Smooth muscle cell (in vitro differentiated cells): ENCODE measurements at regions not wholly inside any gene's neighbourhood (a gene's known extent, or its start where the extent isn't known, plus 50 kb on each side); places are given as distances from the start of the nearest gene placed in this dataset.

ENCODE experiments used
- DNase-seq: peaks from one replicate; lab custom pipeline; 2025; ENCODE audit not compliant: unreplicated experiment; lab: John Stamatoyannopoulos, UW
- H2AFZ ChIP-seq: fragments of 200-600 bp; sonication (generic); 2 replicates; pipeline ENCODE4 v1.6.0; 2016; ENCODE audit warnings: antibody characterized with exemption, low read depth, mild to moderate bottlenecking
- H3F3A ChIP-seq: fragments of 200-600 bp; sonication (generic); 2 replicates; pipeline ENCODE4 v1.6.0; 2017; ENCODE audit warnings: antibody characterized with exemption, low read depth
- H3K27ac ChIP-seq: fragments of 200-600 bp; sonication (generic); 2 replicates; pipeline ENCODE4 v1.5.1; 2016; ENCODE audit warnings: low read depth, mild to moderate bottlenecking
- H3K27me3 ChIP-seq: fragments of 200-600 bp; sonication (generic); 2 replicates; pipeline ENCODE4 v1.6.1; 2016; ENCODE audit warnings: low read depth, mild to moderate bottlenecking
- H3K36me3 ChIP-seq: fragments of 200-600 bp; sonication (generic); 2 replicates; pipeline ENCODE4 v1.5.1; 2016; ENCODE audit warnings: low read depth
- H3K4me1 ChIP-seq: fragments of 200-600 bp; sonication (generic); 2 replicates; pipeline ENCODE4 v1.5.1; 2016; ENCODE audit warnings: low read depth
- H3K4me2 ChIP-seq: fragments of 200-600 bp; sonication (generic); 2 replicates; pipeline ENCODE4 v1.6.0; 2016; ENCODE audit warnings: mild to moderate bottlenecking
- H3K4me3 ChIP-seq: fragments of 200-600 bp; sonication (generic); 2 replicates; pipeline ENCODE4 v1.5.1; 2016; ENCODE audit warnings: mild to moderate bottlenecking
- H3K79me2 ChIP-seq: fragments of 200-600 bp; sonication (generic); 2 replicates; pipeline ENCODE4 v1.6.0; 2016; ENCODE audit warnings: low read depth, mild to moderate bottlenecking
- H3K9ac ChIP-seq: fragments of 200-600 bp; sonication (generic); 2 replicates; pipeline ENCODE4 v1.6.0; 2016; ENCODE audit warnings: low read depth
- H3K9me3 ChIP-seq: fragments of 200-600 bp; sonication (generic); replicated peaks from 2 replicates; pipeline ENCODE4 v1.5.1; 2016; ENCODE audit warnings: low read depth
- H4K20me1 ChIP-seq: fragments of 200-600 bp; sonication (generic); 2 replicates; pipeline ENCODE4 v1.6.0; 2016; ENCODE audit warnings: low read depth
- CTCF ChIP-seq: fragments of 200-600 bp; sonication (generic); IDR thresholded peaks from 2 replicates; pipeline ENCODE4 v1.5.1; 2017; ENCODE audit warnings: borderline replicate concordance, mild to moderate bottlenecking, antibody characterized with exemption; ENCODE audit not compliant: insufficient read depth, poor library complexity, severe bottlenecking
- WGBS: methylation state at CpG from one replicate; pipeline ENCODE4 v1.1.7; 2016; ENCODE audit warnings: low lambda C conversion rate; 5-methylcytosine and 5-hydroxymethylcytosine counted together

DNA sequence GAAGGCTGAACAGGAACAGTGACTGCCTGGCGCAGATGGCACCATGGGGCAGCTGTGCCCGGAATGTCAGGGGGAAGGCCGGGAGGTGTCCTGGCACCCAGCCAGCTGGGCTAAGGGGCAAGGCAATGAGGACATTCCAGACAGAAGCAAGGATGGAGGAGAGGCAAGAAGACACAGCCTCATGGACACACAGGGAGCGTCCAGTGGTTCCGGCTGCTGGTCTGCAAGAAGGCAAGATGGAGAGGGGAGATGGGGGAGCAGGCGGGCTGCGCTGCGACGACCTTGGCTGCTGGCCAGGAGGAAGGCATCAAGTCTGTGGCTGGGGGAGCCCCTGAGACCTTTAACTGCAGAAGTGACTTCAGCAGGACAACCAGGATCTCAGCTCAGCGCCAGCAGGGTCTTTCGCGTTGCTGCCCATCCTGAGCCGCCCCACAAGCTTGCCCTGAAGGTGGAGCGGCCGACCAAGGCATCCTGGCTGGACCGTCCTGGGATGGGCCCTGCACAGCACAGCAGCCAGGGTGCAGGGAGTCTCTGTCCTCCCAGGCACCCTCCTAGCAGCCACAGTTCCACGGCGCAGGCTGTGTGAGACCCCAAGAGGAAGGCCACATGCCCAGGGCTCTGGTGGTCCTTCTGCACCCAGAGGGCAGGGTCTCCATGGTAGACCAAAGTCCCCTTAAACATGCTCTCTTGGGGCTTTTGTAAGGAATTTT is 531.7 kb downstream of the BRD1 start:
- Histone ChIP-seq H3K9me3 (no peaks in the 10 kb centered on the region), H3K27ac (no peak overlapping the region), H4K20me1 (no peaks in the 10 kb centered on the region), H3K4me3 (no peak overlapping the region), H3K4me2 (no peak overlapping the region), H3K4me1 (no peaks in the 10 kb centered on the region), H3K36me3 (no peaks in the 10 kb centered on the region), H2AFZ (no peak overlapping the region), H3F3A (no peaks in the 10 kb centered on the region), H3K79me2 (no peaks in the 10 kb centered on the region), H3K27me3 (no peaks in the 10 kb centered on the region), H3K9ac (no peak overlapping the region)
- WGBS: 92% methylated on average over 14 of the region's 18 CpGs
- DNase-seq: no peak
- TF ChIP-seq CTCF: no peak

- WGBS: 95% methylated on average over 5 of the region's 5 CpGs
- Histone ChIP-seq H3K36me3 (no peaks in the 10 kb centered on the region), H3K4me2 (no peak overlapping the region), H3K27me3 (no peaks in the 10 kb centered on the region), H3K79me2 (no peaks in the 10 kb centered on the region), H3K9ac (no peak overlapping the region), H2AFZ (no peak overlapping the region), H3K4me3 (no peak overlapping the region), H3K27ac (no peak overlapping the region), H3K4me1 (no peaks in the 10 kb centered on the region), H3F3A (no peaks in the 10 kb centered on the region), H3K9me3 (no peaks in the 10 kb centered on the region), H4K20me1 (no peaks in the 10 kb centered on the region)
- TF ChIP-seq CTCF: no peak
- no peak for DNase-seq
Observed at GRCh38 chr22:49295465-49295743, 532.3 kb downstream of the BRD1 start.

DNA sequence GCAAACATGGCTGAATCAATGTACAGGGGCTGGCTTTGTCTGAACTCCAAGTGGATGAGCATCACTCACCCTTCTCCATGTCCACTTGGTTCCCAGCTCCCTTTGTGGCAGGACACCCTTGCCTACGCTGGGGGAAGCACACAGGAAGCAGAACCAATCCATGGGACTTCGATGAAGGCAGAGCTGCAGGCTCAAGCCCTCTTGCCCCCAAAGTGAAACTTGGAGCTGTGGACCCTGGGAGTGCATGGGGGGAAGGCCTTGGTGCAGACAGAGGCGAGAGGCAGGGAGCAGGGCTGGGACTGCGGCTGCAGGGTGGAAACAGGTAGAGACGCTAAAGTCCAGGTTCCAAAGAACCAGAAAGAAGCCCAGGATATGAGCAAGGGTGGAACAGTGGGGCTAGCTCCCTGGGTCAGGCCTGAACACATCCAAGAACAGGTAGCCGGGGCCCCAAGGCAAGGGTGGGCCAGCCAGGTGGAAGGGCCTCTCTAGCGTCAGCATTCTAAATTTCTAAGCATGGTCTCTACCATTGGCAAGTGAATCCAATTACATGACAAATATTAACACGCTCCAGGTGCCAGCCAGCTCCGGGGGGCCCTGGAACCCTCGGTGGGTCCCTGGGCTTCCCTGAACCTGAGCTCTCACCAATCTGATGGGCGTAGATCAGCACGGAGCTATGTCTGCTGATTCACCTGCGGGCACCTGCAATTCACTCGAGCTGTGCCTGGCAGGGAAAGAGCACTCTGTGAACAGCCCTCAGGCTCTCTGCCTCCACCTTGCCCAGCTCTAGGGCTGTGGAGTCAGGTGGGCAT is 532.8 kb downstream of the BRD1 start:
- no peaks in the 10 kb centered on the region for H4K20me1 ChIP-seq
- no peak overlapping the region for H3K4me2 ChIP-seq
- no peaks in the 10 kb centered on the region for H3K27me3 ChIP-seq
- no peak overlapping the region for H3K4me3 ChIP-seq
- no peaks in the 10 kb centered on the region for H3K9me3 ChIP-seq
- no peak for TF ChIP-seq CTCF
- H3F3A ChIP-seq: no peaks in the 10 kb centered on the region
- no peak overlapping the region for H3K27ac ChIP-seq
- no peak for DNase-seq
- no peaks in the 10 kb centered on the region for H3K36me3 ChIP-seq
- H3K9ac ChIP-seq: no peak overlapping the region
- no peaks in the 10 kb centered on the region for H3K4me1 ChIP-seq
- 88% methylated on average over 14 of the region's 14 CpGs for WGBS
- H3K79me2 ChIP-seq: no peaks in the 10 kb centered on the region
- no peak overlapping the region for H2AFZ ChIP-seq

DNA sequence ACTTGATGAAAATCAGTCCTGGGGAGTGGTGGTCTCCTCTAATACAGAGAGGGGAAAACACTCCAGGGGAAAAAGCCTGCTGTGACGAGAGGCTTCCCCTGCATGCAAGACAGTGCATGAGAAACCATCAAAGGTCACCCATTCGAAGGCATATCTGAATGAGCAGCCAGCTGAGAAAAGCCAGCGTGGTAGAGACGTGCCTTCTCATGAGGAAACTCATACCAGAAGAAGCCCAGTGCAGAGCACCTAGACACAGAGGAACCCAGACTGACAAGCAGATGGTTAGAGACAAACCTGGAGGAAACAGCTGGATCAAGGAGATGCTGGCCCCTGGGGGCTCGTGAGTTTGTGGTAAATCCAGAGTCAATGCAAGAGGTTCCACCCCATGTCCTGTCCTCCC is 534.8 kb downstream of the BRD1 start:
- Histone ChIP-seq H3K9me3 (no peaks in the 10 kb centered on the region), H3K4me2 (no peak overlapping the region), H3F3A (no peaks in the 10 kb centered on the region), H3K27me3 (no peaks in the 10 kb centered on the region), H3K79me2 (no peaks in the 10 kb centered on the region), H4K20me1 (no peaks in the 10 kb centered on the region), H3K27ac (no peak overlapping the region), H3K36me3 (no peaks in the 10 kb centered on the region), H3K4me3 (no peak overlapping the region), H3K9ac (no peak overlapping the region), H2AFZ (no peak overlapping the region), H3K4me1 (no peaks in the 10 kb centered on the region)
- 74% methylated on average over 5 of the region's 5 CpGs for WGBS
- no peak for TF ChIP-seq CTCF
- DNase-seq: no peak
